Neural cell (in vitro differentiated cells): ENCODE measurements at regions not wholly inside any gene's neighbourhood (a gene's known extent, or its start where the extent isn't known, plus 50 kb on each side); places are given as distances from the start of the nearest gene placed in this dataset.

Experiments
- H2AFZ ChIP-seq: fragments of 200-600, 300-800 bp; sonication (generic), shearing (Covaris generic); 2 replicates; pipeline ENCODE4 v1.6.0; 2014; ENCODE audit warnings: low read depth, mild to moderate bottlenecking, antibody characterized with exemption, low read length, moderate library complexity
- H3F3A ChIP-seq: fragments of 200-600 bp; shearing (Covaris generic); 2 replicates; pipeline ENCODE4 v1.6.1; 2016; ENCODE audit warnings: mild to moderate bottlenecking, moderate library complexity, mixed read lengths, antibody characterized with exemption, low read length; ENCODE audit not compliant: insufficient read depth, poor library complexity, severe bottlenecking
- H3K27ac ChIP-seq: fragments of 200-600, 300-800 bp; sonication (generic), shearing (Covaris generic); 2 replicates; pipeline ENCODE4 v1.5.1; 2014; ENCODE audit warnings: mild to moderate bottlenecking, low read length, moderate library complexity
- H3K27me3 ChIP-seq: fragments of 300-800, 200-600 bp; sonication (generic), shearing (Covaris generic); 2 replicates; pipeline ENCODE4 v1.6.0; 2014; ENCODE audit warnings: mild to moderate bottlenecking, low read depth, low read length, moderate library complexity; ENCODE audit not compliant: insufficient read depth
- H3K36me3 ChIP-seq: fragments of 300-800, 200-600 bp; sonication (generic), shearing (Covaris generic); 2 replicates; pipeline ENCODE4 v1.5.1; 2014; ENCODE audit warnings: mild to moderate bottlenecking, antibody characterized with exemption, low read length, moderate library complexity; ENCODE audit not compliant: insufficient read depth
- H3K4me2 ChIP-seq: fragments of 300-800, 200-600 bp; sonication (generic), shearing (Covaris generic); 2 replicates; pipeline ENCODE4 v1.6.0; 2014; ENCODE audit warnings: mild to moderate bottlenecking, low read length
- H3K4me3 ChIP-seq: fragments of 300-800, 200-600 bp; sonication (generic), shearing (Covaris generic); 2 replicates; pipeline ENCODE4 v1.5.1; 2014; ENCODE audit warnings: mild to moderate bottlenecking, low read length, moderate library complexity
- H3K79me2 ChIP-seq: fragments of 200-600 bp; shearing (Covaris generic); replicated peaks from 2 replicates; pipeline ENCODE4 v1.6.0; 2014; ENCODE audit warnings: mild to moderate bottlenecking, low read length, moderate library complexity; ENCODE audit not compliant: insufficient read depth
- H3K9ac ChIP-seq: fragments of 300-800, 200-600 bp; sonication (generic), shearing (Covaris generic); 2 replicates; pipeline ENCODE4 v1.6.1; 2016; ENCODE audit warnings: mild to moderate bottlenecking, low read length, mixed read lengths
- H3K9me2 ChIP-seq: fragments of 200-600 bp; shearing (Covaris generic); 2 replicates; pipeline ENCODE4 v1.6.1; 2016; ENCODE audit warnings: mild to moderate bottlenecking, low read length, mixed read lengths; ENCODE audit not compliant: insufficient read depth
- H3K9me3 ChIP-seq: fragments of 200-600, 300-800 bp; sonication (generic), shearing (Covaris generic); 2 replicates; pipeline ENCODE4 v1.6.1; 2016; ENCODE audit warnings: mild to moderate bottlenecking, mixed run types, low read length, moderate library complexity, mixed read lengths
- H4K20me1 ChIP-seq: fragments of 200-600 bp; shearing (Covaris generic); 2 replicates; pipeline ENCODE4 v1.6.1; 2016; ENCODE audit warnings: mild to moderate bottlenecking, mixed run types; ENCODE audit not compliant: insufficient read depth
- EP300 ChIP-seq: fragments of 450-650 bp; conservative IDR thresholded peaks from 2 replicates; pipeline ENCODE4 v1.6.1; 2014; ENCODE audit warnings: antibody characterized with exemption, mild to moderate bottlenecking, moderate library complexity; ENCODE audit not compliant: poor library complexity, severe bottlenecking
- EZH2 ChIP-seq: fragments of 200-600, 300-800 bp; shearing (Covaris generic), sonication (generic); IDR thresholded peaks from 2 replicates; pipeline ENCODE4 v1.6.1; 2014; ENCODE audit warnings: antibody characterized with exemption, low read length, borderline replicate concordance, mild to moderate bottlenecking; ENCODE audit not compliant: insufficient read depth, poor library complexity, severe bottlenecking
- MXI1 ChIP-seq: fragments of 450-650 bp; conservative IDR thresholded peaks from 2 replicates; pipeline ENCODE4 v1.6.1; 2014; ENCODE audit warnings: antibody characterized with exemption, mild to moderate bottlenecking; ENCODE audit not compliant: poor library complexity, severe bottlenecking
- POLR2AphosphoS5 ChIP-seq: IDR thresholded peaks from 2 replicates; pipeline ENCODE4 v1.6.1; 2012
- RAD21 ChIP-seq: fragments of 450-650 bp; conservative IDR thresholded peaks from 2 replicates; pipeline ENCODE4 v1.6.1; 2014; ENCODE audit warnings: antibody characterized with exemption, mild to moderate bottlenecking, moderate library complexity
- SMC3 ChIP-seq: fragments of 450-650 bp; conservative IDR thresholded peaks from 2 replicates; pipeline ENCODE4 v1.6.1; 2014; ENCODE audit warnings: antibody characterized with exemption, mild to moderate bottlenecking, moderate library complexity; ENCODE audit not compliant: poor library complexity
- TAF1 ChIP-seq: IDR thresholded peaks from 2 replicates; pipeline ENCODE4 v1.6.1; 2012; ENCODE audit warnings: low read depth
- TF ChIP-seq, protein P1 (sequence below): fragments of 450-650 bp; IDR thresholded peaks from 2 replicates; pipeline ENCODE4 v1.5.1; 2014; ENCODE audit warnings: antibody characterized with exemption, mild to moderate bottlenecking, moderate library complexity; ENCODE audit not compliant: poor library complexity, severe bottlenecking
- TF ChIP-seq, protein P2 (sequence below): IDR thresholded peaks from 2 replicates; pipeline ENCODE4 v1.6.1; 2012; ENCODE audit warnings: borderline replicate concordance

DNA sequence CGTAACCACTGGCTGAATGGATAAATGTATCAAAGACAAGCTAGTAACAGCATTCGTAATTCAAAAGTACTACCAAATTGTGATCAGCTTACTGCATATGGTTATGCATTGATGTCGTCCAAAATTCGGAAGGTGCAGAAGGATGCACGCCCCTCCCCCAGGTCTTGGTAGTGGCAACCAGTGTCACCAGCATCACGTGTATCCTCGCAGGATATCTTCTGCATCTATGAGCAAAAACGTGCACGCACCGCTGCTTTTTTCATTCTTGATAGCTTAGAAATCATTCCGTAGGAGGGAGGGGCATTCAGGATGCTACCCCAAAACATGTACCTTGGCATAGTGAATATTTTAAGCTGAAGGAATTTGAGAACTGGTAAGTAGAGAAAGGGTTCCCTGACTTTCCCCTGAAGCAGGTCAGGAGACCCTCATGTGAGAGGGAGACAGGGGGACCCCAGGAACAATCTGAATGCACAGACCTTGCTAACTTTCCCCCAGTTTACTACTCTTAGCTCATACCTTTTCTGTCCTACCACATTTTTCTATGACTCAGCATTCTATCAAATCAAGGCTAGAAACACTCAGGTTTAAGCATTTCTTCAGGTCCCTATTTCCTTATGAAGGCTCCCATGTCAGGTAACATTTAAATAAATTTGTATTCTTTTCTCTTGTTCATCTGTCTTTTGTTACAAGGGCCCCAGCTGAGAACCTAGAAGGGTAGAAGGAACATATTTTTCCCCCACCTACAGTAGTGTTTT, 61.2 kb upstream of the TM9SF2 start:
- H3K27me3 ChIP-seq, result no peaks in the 10 kb centered on the region
- no peaks in the 10 kb centered on the region for H3K79me2 ChIP-seq
- H3F3A ChIP-seq, result no peaks in the 10 kb centered on the region
- H3K4me3 ChIP-seq, result no peak overlapping the region
- no peaks in the 10 kb centered on the region for H4K20me1 ChIP-seq
- no peak overlapping the region for H2AFZ ChIP-seq
- no peak overlapping the region for H3K27ac ChIP-seq
- H3K9me3 ChIP-seq, result no peaks in the 10 kb centered on the region
- no peak for TF ChIP-seq TAF1
- no peak for TF ChIP-seq EZH2
- TF ChIP-seq, protein P1, sequence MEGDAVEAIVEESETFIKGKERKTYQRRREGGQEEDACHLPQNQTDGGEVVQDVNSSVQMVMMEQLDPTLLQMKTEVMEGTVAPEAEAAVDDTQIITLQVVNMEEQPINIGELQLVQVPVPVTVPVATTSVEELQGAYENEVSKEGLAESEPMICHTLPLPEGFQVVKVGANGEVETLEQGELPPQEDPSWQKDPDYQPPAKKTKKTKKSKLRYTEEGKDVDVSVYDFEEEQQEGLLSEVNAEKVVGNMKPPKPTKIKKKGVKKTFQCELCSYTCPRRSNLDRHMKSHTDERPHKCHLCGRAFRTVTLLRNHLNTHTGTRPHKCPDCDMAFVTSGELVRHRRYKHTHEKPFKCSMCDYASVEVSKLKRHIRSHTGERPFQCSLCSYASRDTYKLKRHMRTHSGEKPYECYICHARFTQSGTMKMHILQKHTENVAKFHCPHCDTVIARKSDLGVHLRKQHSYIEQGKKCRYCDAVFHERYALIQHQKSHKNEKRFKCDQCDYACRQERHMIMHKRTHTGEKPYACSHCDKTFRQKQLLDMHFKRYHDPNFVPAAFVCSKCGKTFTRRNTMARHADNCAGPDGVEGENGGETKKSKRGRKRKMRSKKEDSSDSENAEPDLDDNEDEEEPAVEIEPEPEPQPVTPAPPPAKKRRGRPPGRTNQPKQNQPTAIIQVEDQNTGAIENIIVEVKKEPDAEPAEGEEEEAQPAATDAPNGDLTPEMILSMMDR, result no peak
- no peaks in the 10 kb centered on the region for H3K36me3 ChIP-seq
- no peaks in the 10 kb centered on the region for H3K9me2 ChIP-seq
- no peak overlapping the region for H3K4me2 ChIP-seq
- H3K9ac ChIP-seq, result no peak overlapping the region

DNA sequence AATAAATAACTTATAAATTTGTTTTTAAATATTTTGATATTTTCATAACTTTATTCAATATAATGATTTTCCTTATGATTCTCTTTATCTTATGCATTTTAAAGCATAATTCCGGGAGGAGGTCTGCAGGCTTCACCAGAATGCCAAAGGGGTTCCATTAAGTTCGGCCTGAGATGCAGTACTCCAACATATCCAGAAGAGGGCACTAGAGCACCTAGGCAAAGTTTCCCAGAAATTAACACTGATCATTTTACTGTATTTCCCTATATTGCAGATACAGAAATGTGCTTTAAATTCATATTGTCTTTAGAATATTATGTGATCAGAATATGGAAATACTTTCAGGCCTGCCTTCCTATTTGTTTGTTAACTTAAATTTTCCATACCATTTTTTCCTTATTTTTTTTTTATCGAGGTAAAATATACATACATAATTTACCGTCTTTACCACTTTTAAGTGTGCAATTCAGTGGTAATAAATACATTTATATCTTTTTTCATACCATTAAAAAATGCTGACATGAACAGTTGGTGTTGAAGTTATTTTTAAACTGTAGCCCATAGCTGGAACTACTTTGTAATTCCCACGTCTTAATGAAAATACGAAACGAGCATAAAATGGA, 58.9 kb upstream of the TM9SF2 start:
- H3K79me2 ChIP-seq, result no peaks in the 10 kb centered on the region
- no peaks in the 10 kb centered on the region for H3K36me3 ChIP-seq
- H3K9me3 ChIP-seq, result no peaks in the 10 kb centered on the region
- H3K9me2 ChIP-seq, result no peaks in the 10 kb centered on the region
- no peak overlapping the region for H2AFZ ChIP-seq
- no peaks in the 10 kb centered on the region for H3F3A ChIP-seq
- no peak overlapping the region for H3K27ac ChIP-seq
- H3K9ac ChIP-seq, result no peak overlapping the region
- H3K4me2 ChIP-seq, result no peak overlapping the region
- H3K4me3 ChIP-seq, result no peak overlapping the region
- H4K20me1 ChIP-seq, result no peaks in the 10 kb centered on the region
- TF ChIP-seq POLR2AphosphoS5, result no peak
- TF ChIP-seq EZH2, result no peak
- TF ChIP-seq RAD21, result peak; percentile 82
- TF ChIP-seq, protein P1, result peak; percentile 78
- no peak for TF ChIP-seq TAF1
- TF ChIP-seq EP300, result no peak
- TF ChIP-seq MXI1, result no peak
- TF ChIP-seq, protein P2, sequence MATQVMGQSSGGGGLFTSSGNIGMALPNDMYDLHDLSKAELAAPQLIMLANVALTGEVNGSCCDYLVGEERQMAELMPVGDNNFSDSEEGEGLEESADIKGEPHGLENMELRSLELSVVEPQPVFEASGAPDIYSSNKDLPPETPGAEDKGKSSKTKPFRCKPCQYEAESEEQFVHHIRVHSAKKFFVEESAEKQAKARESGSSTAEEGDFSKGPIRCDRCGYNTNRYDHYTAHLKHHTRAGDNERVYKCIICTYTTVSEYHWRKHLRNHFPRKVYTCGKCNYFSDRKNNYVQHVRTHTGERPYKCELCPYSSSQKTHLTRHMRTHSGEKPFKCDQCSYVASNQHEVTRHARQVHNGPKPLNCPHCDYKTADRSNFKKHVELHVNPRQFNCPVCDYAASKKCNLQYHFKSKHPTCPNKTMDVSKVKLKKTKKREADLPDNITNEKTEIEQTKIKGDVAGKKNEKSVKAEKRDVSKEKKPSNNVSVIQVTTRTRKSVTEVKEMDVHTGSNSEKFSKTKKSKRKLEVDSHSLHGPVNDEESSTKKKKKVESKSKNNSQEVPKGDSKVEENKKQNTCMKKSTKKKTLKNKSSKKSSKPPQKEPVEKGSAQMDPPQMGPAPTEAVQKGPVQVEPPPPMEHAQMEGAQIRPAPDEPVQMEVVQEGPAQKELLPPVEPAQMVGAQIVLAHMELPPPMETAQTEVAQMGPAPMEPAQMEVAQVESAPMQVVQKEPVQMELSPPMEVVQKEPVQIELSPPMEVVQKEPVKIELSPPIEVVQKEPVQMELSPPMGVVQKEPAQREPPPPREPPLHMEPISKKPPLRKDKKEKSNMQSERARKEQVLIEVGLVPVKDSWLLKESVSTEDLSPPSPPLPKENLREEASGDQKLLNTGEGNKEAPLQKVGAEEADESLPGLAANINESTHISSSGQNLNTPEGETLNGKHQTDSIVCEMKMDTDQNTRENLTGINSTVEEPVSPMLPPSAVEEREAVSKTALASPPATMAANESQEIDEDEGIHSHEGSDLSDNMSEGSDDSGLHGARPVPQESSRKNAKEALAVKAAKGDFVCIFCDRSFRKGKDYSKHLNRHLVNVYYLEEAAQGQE, result no peak
- TF ChIP-seq SMC3, result peak; percentile 76
- H3K27me3 ChIP-seq, result no peaks in the 10 kb centered on the region
